ENCODE measurements at regions not wholly inside any gene's neighbourhood (a gene's known extent, or its start where the extent isn't known, plus 50 kb on each side); places are given as distances from the start of the nearest gene placed in this dataset.
"Not testable (repeated sequence)": the region's sequence is repeated elsewhere in the genome, so short reads cannot be mapped to it uniquely, and the experiment has no call there.

- Histone ChIP-seq H3K27me3 (no peaks in the 10 kb centered on the region), H3K36me3 (no peaks in the 10 kb centered on the region), H3K4me3 (replicated peaks in 1 of 3) (no peak overlapping the region), H3K4me1 (no peaks in the 10 kb centered on the region), H3K27ac (no peak overlapping the region), H3K9me3 (no peaks in the 10 kb centered on the region)
- TF ChIP-seq POLR2A (IDR thresholded peaks at IDR 0.05) = no peak
- TF ChIP-seq, protein P1, sequence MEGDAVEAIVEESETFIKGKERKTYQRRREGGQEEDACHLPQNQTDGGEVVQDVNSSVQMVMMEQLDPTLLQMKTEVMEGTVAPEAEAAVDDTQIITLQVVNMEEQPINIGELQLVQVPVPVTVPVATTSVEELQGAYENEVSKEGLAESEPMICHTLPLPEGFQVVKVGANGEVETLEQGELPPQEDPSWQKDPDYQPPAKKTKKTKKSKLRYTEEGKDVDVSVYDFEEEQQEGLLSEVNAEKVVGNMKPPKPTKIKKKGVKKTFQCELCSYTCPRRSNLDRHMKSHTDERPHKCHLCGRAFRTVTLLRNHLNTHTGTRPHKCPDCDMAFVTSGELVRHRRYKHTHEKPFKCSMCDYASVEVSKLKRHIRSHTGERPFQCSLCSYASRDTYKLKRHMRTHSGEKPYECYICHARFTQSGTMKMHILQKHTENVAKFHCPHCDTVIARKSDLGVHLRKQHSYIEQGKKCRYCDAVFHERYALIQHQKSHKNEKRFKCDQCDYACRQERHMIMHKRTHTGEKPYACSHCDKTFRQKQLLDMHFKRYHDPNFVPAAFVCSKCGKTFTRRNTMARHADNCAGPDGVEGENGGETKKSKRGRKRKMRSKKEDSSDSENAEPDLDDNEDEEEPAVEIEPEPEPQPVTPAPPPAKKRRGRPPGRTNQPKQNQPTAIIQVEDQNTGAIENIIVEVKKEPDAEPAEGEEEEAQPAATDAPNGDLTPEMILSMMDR (IDR thresholded peaks at IDR 0.05) = no peak
- DNase-seq = no peak
- intact Hi-C loops (cut with DNase I) = no loop called here
These were observed 1894.7 kb downstream of the MAT2B start for GRCh38 chr5:165400086-165400485.

DNA sequence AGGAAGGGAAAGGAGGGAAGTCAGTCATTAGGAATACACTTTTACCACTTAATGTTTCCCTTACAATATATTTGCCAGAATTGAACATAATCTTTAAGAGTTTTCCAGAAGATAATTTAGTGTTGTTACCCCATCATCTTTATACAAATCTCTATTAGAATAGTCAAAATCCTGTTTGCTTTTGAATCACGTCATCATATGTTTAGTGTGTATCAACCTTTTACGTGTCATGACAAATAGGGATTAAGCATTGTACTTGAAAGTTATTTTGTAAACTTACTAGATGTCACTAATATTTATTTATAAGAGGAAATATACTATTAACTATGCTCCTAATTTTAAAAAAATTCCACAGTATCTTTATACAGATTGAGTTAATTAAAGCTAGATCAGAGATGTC lies 1899.5 kb downstream of the MAT2B start:
- no peak for TF ChIP-seq POLR2A (IDR thresholded peaks at IDR 0.05)
- TF ChIP-seq, protein P1 (IDR thresholded peaks at IDR 0.05) = no peak
- Histone ChIP-seq H3K9me3 (no peaks in the 10 kb centered on the region), H3K36me3 (no peaks in the 10 kb centered on the region), H3K27me3 (no peaks in the 10 kb centered on the region), H3K27ac (no peak overlapping the region), H3K4me3 (replicated peaks in 1 of 3) (no peak overlapping the region), H3K4me1 (no peaks in the 10 kb centered on the region)
- DNase-seq = no peak
- intact Hi-C loops (cut with DNase I) = no loop called here
- 84 to 86% methylated on average over 2 of the region's 2 CpGs for WGBS, 2 donors

DNA sequence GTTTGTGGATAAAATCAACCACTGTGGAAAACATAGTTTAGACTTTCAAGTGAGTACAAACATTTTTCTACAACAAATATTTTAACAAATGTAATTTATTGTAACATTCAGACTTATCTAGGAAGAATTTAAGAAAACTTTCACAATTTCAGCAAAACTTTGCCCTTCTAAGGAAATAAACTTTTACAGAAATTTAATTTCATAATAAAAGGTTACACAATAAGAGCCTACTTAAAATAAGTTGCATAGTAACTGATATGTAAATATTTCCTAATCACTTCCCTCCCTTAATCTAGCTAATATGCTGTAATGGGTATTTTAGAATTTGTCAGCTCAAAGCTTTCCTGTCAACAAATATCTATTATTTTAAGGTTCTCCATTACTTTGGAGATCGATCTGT lies 1899.9 kb downstream of the MAT2B start:
- Histone ChIP-seq H3K4me3 (replicated peaks in 1 of 3) (no peak overlapping the region), H3K27me3 (no peaks in the 10 kb centered on the region), H3K27ac (no peak overlapping the region), H3K9me3 (no peaks in the 10 kb centered on the region), H3K4me1 (no peaks in the 10 kb centered on the region), H3K36me3 (no peaks in the 10 kb centered on the region)
- no peak for DNase-seq
- TF ChIP-seq, protein P1 (IDR thresholded peaks at IDR 0.05) = no peak
- no peak for TF ChIP-seq POLR2A (IDR thresholded peaks at IDR 0.05)
- intact Hi-C loops (cut with DNase I) = no loop called here
- WGBS, 2 donors = 45 to 68% methylated on average over 1 of the region's 1 CpG

- Histone ChIP-seq H3K4me1 (no peaks in the 10 kb centered on the region), H3K9me3 (no peaks in the 10 kb centered on the region), H3K36me3 (no peaks in the 10 kb centered on the region), H3K27me3 (no peaks in the 10 kb centered on the region), H3K4me3 (replicated peaks in 1 of 3) (no peak overlapping the region), H3K27ac (no peak overlapping the region)
- intact Hi-C loops (cut with DNase I) = no loop called here
- 88 to 91% methylated on average over 3 of the region's 3 CpGs for WGBS, 2 donors
- no peak for DNase-seq
- no peak for TF ChIP-seq POLR2A (IDR thresholded peaks at IDR 0.05)
- TF ChIP-seq, protein P1 (IDR thresholded peaks at IDR 0.05) = no peak
These were observed 1901.9 kb downstream of the MAT2B start for GRCh38 chr5:165407352-165407751.

- WGBS, 2 donors = 88 to 90% methylated on average over 1 of the region's 1 CpG
- DNase-seq = no peak
- Histone ChIP-seq H3K4me3 (replicated peaks in 1 of 3) (no peak overlapping the region), H3K4me1 (no peaks in the 10 kb centered on the region), H3K9me3 (no peaks in the 10 kb centered on the region), H3K36me3 (no peaks in the 10 kb centered on the region), H3K27me3 (no peaks in the 10 kb centered on the region), H3K27ac (no peak overlapping the region)
- intact Hi-C loops (cut with DNase I) = no loop called here
- TF ChIP-seq, protein P1 (IDR thresholded peaks at IDR 0.05) = no peak
- no peak for TF ChIP-seq POLR2A (IDR thresholded peaks at IDR 0.05)
These were observed 1905.1 kb downstream of the MAT2B start for GRCh38 chr5:165410476-165410875.

GRCh38 chr5:165411532-165411931 lies 1906.1 kb downstream of the MAT2B start:
- 89 to 90% methylated on average over 1 of the region's 1 CpG for WGBS, 2 donors
- H3K27me3 ChIP-seq; H3K4me1 ChIP-seq; intact Hi-C loops (cut with DNase I); H3K36me3 ChIP-seq; H3K4me3 ChIP-seq (replicated peaks in 1 of 3); DNase-seq; H3K9me3 ChIP-seq; H3K27ac ChIP-seq: not testable (repeated sequence)

Measured in thyroid gland (tissue), 4 donors.